WTC11 (cell line): ENCODE measurements at regions not wholly inside any gene's neighbourhood (a gene's known extent, or its start where the extent isn't known, plus 50 kb on each side); places are given as distances from the start of the nearest gene placed in this dataset.
A peak's percentile ranks its signal among the peaks of the same experiment; 100 is the strongest.

Experiments
- ATAC-seq: fragments of 200-7000 bp; cut with Tn5 transposase; 2 replicates; pipeline ENCODE4 v1.10.0; 2021; ENCODE audit warnings: mild to moderate bottlenecking, moderate library complexity
- CTCF ChIA-PET: fragments of 300-600 bp; sonication (Branson Sonifier 250); formaldehyde crosslinking; loops from one replicate; lab custom pipeline; 2021; ENCODE audit warnings: antibody characterized with exemption; lab: Charles Lee
- POLR2A ChIA-PET: fragments of 350-600 bp; sonication (Branson Sonifier 250); formaldehyde crosslinking; loops from one replicate; lab custom pipeline; 2021; ENCODE audit warnings: antibody characterized with exemption; lab: Charles Lee
- DNase-seq: peaks from one replicate; pipeline ENCODE4 v3.0.0; 2021; ENCODE audit warnings: low spot score
- H3K27ac Mint-ChIP-seq: 2 replicates; pipeline ENCODE4 v1.8.0; 2021; ENCODE audit warnings: mixed read lengths
- H3K27me3 Mint-ChIP-seq: 2 replicates; pipeline ENCODE4 v1.8.0; 2021; ENCODE audit warnings: low read depth, mild to moderate bottlenecking, moderate library complexity, mixed read lengths
- H3K36me3 Mint-ChIP-seq: 2 replicates; pipeline ENCODE4 v1.8.0; 2021; ENCODE audit warnings: mixed read lengths
- H3K4me1 Mint-ChIP-seq: 2 replicates; pipeline ENCODE4 v1.8.0; 2022; ENCODE audit warnings: mixed read lengths
- H3K4me3 Mint-ChIP-seq: 2 replicates; pipeline ENCODE4 v1.8.0; 2021; ENCODE audit warnings: mild to moderate bottlenecking, moderate library complexity, mixed read lengths
- H3K9me3 Mint-ChIP-seq: 2 replicates; pipeline ENCODE4 v1.8.0; 2021; ENCODE audit warnings: mixed read lengths
- E2F1 ChIP-seq: sonication (generic); formaldehyde crosslinking; IDR thresholded peaks from 2 replicates; pipeline ENCODE4 v1.8.0; 2022; ENCODE audit warnings: mild to moderate bottlenecking, missing genetic modification reagents
- GTF2I ChIP-seq: fragments of 250-450 bp; sonication (Bioruptor Pico); conservative IDR thresholded peaks from 2 replicates; pipeline ENCODE4 v1.4.0; 2021; ENCODE audit warnings: mild to moderate bottlenecking
- NR3C1 ChIP-seq: sonication (generic); formaldehyde crosslinking; conservative IDR thresholded peaks from 2 replicates; pipeline ENCODE4 v1.8.1; 2023; ENCODE audit warnings: low read depth, mild to moderate bottlenecking, missing genetic modification reagents
- ZNF232 ChIP-seq: sonication (generic); formaldehyde crosslinking; IDR thresholded peaks from 2 replicates; pipeline ENCODE4 v1.8.0; 2022; ENCODE audit warnings: mild to moderate bottlenecking, missing genetic modification reagents
- ZNF263 ChIP-seq: sonication (generic); formaldehyde crosslinking; IDR thresholded peaks from 2 replicates; pipeline ENCODE4 v1.8.1; 2022; ENCODE audit warnings: low read depth, mild to moderate bottlenecking, moderate library complexity, missing genetic modification reagents
- ZNF532 ChIP-seq: fragments of 250-450 bp; sonication (Bioruptor Pico); IDR thresholded peaks from 2 replicates; pipeline ENCODE4 v1.9.0; 2021; ENCODE audit warnings: mild to moderate bottlenecking, borderline replicate concordance
- TF ChIP-seq, protein P1 (sequence below): fragments of 250-450 bp; sonication (Bioruptor Pico); IDR thresholded peaks from 2 replicates; pipeline ENCODE4 v1.9.0; 2021; ENCODE audit warnings: mild to moderate bottlenecking
- TF ChIP-seq, protein P2 (sequence below): sonication (generic); formaldehyde crosslinking; IDR thresholded peaks from 2 replicates; pipeline ENCODE4 v1.8.1; 2022; ENCODE audit warnings: missing genetic modification reagents, borderline replicate concordance
- TF ChIP-seq, protein P3 (sequence below): sonication (generic); formaldehyde crosslinking; IDR thresholded peaks from 2 replicates; pipeline ENCODE4 v1.8.1; 2023; ENCODE audit warnings: mild to moderate bottlenecking, missing genetic modification reagents, borderline replicate concordance

DNA sequence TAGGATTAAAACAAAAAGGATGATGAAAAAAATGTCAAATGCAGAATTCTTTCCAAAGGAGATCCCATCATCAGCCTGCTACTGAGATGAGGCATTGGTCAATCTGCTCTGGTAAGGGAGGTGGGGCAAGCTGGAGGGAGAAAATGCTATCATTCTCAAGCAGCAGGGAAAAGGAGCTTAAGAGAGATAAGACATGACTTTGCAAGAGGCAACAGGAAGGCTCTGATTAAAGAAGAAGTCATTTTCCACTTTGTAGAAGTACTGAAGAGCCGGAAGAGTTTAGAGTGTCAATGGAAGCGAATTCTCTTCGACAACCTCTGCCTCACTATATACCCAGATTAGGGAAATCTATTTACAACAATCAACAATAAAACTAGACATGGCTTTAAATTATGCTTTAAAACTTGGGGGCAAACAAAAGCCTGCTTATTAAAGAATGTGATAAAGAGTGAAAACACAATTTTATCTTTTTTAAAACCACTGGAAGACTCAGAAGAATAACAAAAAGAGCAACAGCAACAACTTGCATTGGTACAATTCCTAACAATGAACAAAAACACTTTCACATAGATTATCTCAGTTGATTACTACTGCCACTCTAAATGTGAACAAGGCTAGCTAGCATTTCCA lies 81.8 kb upstream of the NANOGP8 start:
- DNase-seq: no peak
- CTCF ChIA-PET: interaction anchor here (1.3 kb wide), 1 partner anchor 29 kb away, joined by 3 read pairs; no protein-coding TSS in a partner anchor
- no peaks in the 10 kb centered on the region for H3K36me3 Mint-ChIP-seq
- H3K27me3 Mint-ChIP-seq: no peaks in the 10 kb centered on the region
- H3K9me3 Mint-ChIP-seq: no peaks in the 10 kb centered on the region
- ATAC-seq: peak; percentile 34; the same call in 1 of the 2 replicates
- peaks cover 19% of the 10 kb centered on the region for H3K4me1 Mint-ChIP-seq
- POLR2A ChIA-PET: no interaction called here
- H3K27ac Mint-ChIP-seq: peak overlapping the region; percentile 20
- no peak overlapping the region for H3K4me3 Mint-ChIP-seq
- TF ChIP-seq, protein P1, sequence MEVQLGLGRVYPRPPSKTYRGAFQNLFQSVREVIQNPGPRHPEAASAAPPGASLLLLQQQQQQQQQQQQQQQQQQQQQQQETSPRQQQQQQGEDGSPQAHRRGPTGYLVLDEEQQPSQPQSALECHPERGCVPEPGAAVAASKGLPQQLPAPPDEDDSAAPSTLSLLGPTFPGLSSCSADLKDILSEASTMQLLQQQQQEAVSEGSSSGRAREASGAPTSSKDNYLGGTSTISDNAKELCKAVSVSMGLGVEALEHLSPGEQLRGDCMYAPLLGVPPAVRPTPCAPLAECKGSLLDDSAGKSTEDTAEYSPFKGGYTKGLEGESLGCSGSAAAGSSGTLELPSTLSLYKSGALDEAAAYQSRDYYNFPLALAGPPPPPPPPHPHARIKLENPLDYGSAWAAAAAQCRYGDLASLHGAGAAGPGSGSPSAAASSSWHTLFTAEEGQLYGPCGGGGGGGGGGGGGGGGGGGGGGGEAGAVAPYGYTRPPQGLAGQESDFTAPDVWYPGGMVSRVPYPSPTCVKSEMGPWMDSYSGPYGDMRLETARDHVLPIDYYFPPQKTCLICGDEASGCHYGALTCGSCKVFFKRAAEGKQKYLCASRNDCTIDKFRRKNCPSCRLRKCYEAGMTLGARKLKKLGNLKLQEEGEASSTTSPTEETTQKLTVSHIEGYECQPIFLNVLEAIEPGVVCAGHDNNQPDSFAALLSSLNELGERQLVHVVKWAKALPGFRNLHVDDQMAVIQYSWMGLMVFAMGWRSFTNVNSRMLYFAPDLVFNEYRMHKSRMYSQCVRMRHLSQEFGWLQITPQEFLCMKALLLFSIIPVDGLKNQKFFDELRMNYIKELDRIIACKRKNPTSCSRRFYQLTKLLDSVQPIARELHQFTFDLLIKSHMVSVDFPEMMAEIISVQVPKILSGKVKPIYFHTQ (CRISPR knock-in tag): no peak
- no peak for TF ChIP-seq ZNF263 (CRISPR knock-in tag)
- no peak for TF ChIP-seq E2F1
- TF ChIP-seq, protein P2, sequence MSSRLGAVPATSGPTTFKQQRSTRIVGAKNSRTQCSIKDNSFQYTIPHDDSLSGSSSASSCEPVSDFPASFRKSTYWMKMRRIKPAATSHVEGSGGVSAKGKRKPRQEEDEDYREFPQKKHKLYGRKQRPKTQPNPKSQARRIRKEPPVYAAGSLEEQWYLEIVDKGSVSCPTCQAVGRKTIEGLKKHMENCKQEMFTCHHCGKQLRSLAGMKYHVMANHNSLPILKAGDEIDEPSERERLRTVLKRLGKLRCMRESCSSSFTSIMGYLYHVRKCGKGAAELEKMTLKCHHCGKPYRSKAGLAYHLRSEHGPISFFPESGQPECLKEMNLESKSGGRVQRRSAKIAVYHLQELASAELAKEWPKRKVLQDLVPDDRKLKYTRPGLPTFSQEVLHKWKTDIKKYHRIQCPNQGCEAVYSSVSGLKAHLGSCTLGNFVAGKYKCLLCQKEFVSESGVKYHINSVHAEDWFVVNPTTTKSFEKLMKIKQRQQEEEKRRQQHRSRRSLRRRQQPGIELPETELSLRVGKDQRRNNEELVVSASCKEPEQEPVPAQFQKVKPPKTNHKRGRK (CRISPR knock-in tag): no peak
- TF ChIP-seq, all 79 proteins: peak for 0

GRCh38 chr15:35161694-35162093 lies 76.6 kb upstream of the NANOGP8 start:
- ChIA-PET CTCF (no interaction called here), POLR2A (no interaction called here)
- Mint-ChIP-seq H3K27me3 (no peaks in the 10 kb centered on the region), H3K4me3 (no peak overlapping the region), H3K36me3 (no peaks in the 10 kb centered on the region), H3K9me3 (no peaks in the 10 kb centered on the region), H3K27ac (no peak overlapping the region), H3K4me1 (peaks cover 10% of the 10 kb centered on the region)
- ATAC-seq (no peak), DNase-seq (no peak)
- no peak for TF ChIP-seq GTF2I
- TF ChIP-seq, protein P3, sequence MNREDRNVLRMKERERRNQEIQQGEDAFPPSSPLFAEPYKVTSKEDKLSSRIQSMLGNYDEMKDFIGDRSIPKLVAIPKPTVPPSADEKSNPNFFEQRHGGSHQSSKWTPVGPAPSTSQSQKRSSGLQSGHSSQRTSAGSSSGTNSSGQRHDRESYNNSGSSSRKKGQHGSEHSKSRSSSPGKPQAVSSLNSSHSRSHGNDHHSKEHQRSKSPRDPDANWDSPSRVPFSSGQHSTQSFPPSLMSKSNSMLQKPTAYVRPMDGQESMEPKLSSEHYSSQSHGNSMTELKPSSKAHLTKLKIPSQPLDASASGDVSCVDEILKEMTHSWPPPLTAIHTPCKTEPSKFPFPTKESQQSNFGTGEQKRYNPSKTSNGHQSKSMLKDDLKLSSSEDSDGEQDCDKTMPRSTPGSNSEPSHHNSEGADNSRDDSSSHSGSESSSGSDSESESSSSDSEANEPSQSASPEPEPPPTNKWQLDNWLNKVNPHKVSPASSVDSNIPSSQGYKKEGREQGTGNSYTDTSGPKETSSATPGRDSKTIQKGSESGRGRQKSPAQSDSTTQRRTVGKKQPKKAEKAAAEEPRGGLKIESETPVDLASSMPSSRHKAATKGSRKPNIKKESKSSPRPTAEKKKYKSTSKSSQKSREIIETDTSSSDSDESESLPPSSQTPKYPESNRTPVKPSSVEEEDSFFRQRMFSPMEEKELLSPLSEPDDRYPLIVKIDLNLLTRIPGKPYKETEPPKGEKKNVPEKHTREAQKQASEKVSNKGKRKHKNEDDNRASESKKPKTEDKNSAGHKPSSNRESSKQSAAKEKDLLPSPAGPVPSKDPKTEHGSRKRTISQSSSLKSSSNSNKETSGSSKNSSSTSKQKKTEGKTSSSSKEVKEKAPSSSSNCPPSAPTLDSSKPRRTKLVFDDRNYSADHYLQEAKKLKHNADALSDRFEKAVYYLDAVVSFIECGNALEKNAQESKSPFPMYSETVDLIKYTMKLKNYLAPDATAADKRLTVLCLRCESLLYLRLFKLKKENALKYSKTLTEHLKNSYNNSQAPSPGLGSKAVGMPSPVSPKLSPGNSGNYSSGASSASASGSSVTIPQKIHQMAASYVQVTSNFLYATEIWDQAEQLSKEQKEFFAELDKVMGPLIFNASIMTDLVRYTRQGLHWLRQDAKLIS (CRISPR knock-in tag): no peak
- TF ChIP-seq ZNF532: no peak
- TF ChIP-seq NR3C1 (CRISPR knock-in tag): no peak
- no peak for TF ChIP-seq ZNF232 (CRISPR knock-in tag)
